ENCODE measurements at regions not wholly inside any gene's neighbourhood (a gene's known extent, or its start where the extent isn't known, plus 50 kb on each side); places are given as distances from the start of the nearest gene placed in this dataset.

DNA sequence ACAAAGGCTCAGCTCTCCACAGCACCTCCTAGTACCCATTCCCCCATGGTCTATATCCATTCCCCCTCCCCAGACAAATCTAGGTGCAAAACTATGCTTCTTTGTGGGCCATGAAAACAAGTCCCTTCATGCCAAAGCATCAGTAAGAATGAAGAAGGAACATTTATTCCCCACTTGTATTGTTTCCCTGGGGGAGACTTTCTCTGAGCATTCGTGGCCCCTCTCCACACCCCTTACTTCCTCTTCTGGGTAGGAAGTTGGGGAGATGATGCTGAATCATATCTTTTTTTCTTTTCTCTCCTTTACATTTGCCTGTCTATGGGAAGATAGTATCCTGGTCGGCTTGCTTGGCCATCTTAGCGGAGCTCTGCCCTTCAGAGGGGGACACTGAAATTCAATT, 246.8 kb downstream of the NSG2 start:
- H3K27ac ChIP-seq (ENCODE audit: low read length), result no peak overlapping the region
- H3K27me3 ChIP-seq (ENCODE audit: control insufficient read depth, insufficient read depth, low read length), result peaks cover 5% of the 10 kb centered on the region
- in situ Hi-C loops (cut with HindIII; ENCODE audit: low pct_unique_long_range_greater_than_20kb, low sequenced_read_pairs) (no loop called here), intact Hi-C loops (cut with micrococcal nuclease; ENCODE audit: unreplicated experiment) (no loop called here)
- H3K9me3 ChIP-seq (ENCODE audit: control insufficient read depth, insufficient read depth, low read depth, low read length), result no peaks in the 10 kb centered on the region
- no peak overlapping the region for H3K4me3 ChIP-seq (ENCODE audit: low read depth in 2 of 2, low read length in 2 of 2)
- no peaks in the 10 kb centered on the region for H3K36me3 ChIP-seq (ENCODE audit: control insufficient read depth, insufficient read depth, low read length)
- ATAC-seq (no peak), DNase-seq (ENCODE audit: low read depth, low spot score) (no peak)
- TF ChIP-seq, protein P1, sequence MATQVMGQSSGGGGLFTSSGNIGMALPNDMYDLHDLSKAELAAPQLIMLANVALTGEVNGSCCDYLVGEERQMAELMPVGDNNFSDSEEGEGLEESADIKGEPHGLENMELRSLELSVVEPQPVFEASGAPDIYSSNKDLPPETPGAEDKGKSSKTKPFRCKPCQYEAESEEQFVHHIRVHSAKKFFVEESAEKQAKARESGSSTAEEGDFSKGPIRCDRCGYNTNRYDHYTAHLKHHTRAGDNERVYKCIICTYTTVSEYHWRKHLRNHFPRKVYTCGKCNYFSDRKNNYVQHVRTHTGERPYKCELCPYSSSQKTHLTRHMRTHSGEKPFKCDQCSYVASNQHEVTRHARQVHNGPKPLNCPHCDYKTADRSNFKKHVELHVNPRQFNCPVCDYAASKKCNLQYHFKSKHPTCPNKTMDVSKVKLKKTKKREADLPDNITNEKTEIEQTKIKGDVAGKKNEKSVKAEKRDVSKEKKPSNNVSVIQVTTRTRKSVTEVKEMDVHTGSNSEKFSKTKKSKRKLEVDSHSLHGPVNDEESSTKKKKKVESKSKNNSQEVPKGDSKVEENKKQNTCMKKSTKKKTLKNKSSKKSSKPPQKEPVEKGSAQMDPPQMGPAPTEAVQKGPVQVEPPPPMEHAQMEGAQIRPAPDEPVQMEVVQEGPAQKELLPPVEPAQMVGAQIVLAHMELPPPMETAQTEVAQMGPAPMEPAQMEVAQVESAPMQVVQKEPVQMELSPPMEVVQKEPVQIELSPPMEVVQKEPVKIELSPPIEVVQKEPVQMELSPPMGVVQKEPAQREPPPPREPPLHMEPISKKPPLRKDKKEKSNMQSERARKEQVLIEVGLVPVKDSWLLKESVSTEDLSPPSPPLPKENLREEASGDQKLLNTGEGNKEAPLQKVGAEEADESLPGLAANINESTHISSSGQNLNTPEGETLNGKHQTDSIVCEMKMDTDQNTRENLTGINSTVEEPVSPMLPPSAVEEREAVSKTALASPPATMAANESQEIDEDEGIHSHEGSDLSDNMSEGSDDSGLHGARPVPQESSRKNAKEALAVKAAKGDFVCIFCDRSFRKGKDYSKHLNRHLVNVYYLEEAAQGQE (IDR thresholded peaks at IDR 0.05; ENCODE audit: insufficient read depth in 1 of 2, low read depth in 2 of 2, low read length in 1 of 2), result no peak
- TF ChIP-seq, protein P2, sequence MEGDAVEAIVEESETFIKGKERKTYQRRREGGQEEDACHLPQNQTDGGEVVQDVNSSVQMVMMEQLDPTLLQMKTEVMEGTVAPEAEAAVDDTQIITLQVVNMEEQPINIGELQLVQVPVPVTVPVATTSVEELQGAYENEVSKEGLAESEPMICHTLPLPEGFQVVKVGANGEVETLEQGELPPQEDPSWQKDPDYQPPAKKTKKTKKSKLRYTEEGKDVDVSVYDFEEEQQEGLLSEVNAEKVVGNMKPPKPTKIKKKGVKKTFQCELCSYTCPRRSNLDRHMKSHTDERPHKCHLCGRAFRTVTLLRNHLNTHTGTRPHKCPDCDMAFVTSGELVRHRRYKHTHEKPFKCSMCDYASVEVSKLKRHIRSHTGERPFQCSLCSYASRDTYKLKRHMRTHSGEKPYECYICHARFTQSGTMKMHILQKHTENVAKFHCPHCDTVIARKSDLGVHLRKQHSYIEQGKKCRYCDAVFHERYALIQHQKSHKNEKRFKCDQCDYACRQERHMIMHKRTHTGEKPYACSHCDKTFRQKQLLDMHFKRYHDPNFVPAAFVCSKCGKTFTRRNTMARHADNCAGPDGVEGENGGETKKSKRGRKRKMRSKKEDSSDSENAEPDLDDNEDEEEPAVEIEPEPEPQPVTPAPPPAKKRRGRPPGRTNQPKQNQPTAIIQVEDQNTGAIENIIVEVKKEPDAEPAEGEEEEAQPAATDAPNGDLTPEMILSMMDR (IDR thresholded peaks at IDR 0.05), result no peak
- no peak for TF ChIP-seq SIN3A (IDR thresholded peaks at IDR 0.05; ENCODE audit: borderline replicate concordance, insufficient read depth, low read depth, low read length)
- no peak for TF ChIP-seq TCF7L2 (IDR thresholded peaks at IDR 0.05; ENCODE audit: low read depth, low read length)
- TF ChIP-seq POLR2AphosphoS5 (IDR thresholded peaks at IDR 0.05; ENCODE audit: low read depth, low read length), result no peak
- ChIA-PET POLR2A (no interaction called here), CTCF (interaction anchor here (0.6 kb wide), 1 partner anchor 171 kb away, joined by 3 read pairs; no protein-coding TSS in a partner anchor)
- no peaks in the 10 kb centered on the region for H3K4me1 ChIP-seq (ENCODE audit: control insufficient read depth, insufficient read depth, low read length)
- BruUV-seq (replicated peaks), result no TSS peak

DNA sequence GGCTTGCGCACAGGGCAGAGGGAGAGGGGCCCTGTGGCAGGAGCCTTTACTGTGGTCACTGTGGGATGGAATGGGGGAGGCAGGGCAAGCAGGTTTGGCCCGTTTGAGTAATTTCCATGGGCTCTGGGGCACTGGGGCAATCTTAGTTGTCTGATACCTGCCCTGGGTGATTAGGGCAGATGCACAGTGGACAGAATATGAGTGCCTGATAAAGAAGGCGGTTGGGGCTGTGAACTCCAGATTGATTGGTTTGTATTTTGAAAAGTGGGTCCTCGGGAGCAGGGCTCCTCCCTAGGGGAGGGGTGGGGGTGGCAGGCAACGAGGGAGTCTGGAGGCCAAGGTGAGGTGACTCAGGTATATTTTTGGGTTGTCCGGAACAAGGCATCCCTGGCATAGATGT, 247.5 kb downstream of the NSG2 start:
- H3K4me1 ChIP-seq (ENCODE audit: control insufficient read depth, insufficient read depth, low read length), result no peaks in the 10 kb centered on the region
- BruUV-seq (replicated peaks), result no TSS peak
- ChIA-PET POLR2A (no interaction called here), CTCF (no interaction called here)
- intact Hi-C loops (cut with micrococcal nuclease; ENCODE audit: unreplicated experiment), result no loop called here
- no peak for DNase-seq (ENCODE audit: low read depth, low spot score)
- H3K27ac ChIP-seq (ENCODE audit: low read length), result no peak overlapping the region
- in situ Hi-C loops (cut with HindIII; ENCODE audit: low pct_unique_long_range_greater_than_20kb, low sequenced_read_pairs), result no loop called here
- peaks cover 5% of the 10 kb centered on the region for H3K27me3 ChIP-seq (ENCODE audit: control insufficient read depth, insufficient read depth, low read length)
- no peak for ATAC-seq
- TF ChIP-seq, protein P2 (IDR thresholded peaks at IDR 0.05), result no peak
- TF ChIP-seq POLR2AphosphoS5 (IDR thresholded peaks at IDR 0.05; ENCODE audit: low read depth, low read length) (no peak), TCF7L2 (IDR thresholded peaks at IDR 0.05; ENCODE audit: low read depth, low read length) (no peak), SIN3A (IDR thresholded peaks at IDR 0.05; ENCODE audit: borderline replicate concordance, insufficient read depth, low read depth, low read length) (no peak)
- TF ChIP-seq, protein P1 (IDR thresholded peaks at IDR 0.05; ENCODE audit: insufficient read depth in 1 of 2, low read depth in 2 of 2, low read length in 1 of 2), result no peak
- H3K36me3 ChIP-seq (ENCODE audit: control insufficient read depth, insufficient read depth, low read length), result no peaks in the 10 kb centered on the region
- H3K9me3 ChIP-seq (ENCODE audit: control insufficient read depth, insufficient read depth, low read depth, low read length), result no peaks in the 10 kb centered on the region
- H3K4me3 ChIP-seq (ENCODE audit: low read depth in 2 of 2, low read length in 2 of 2), result no peak overlapping the region

Measured in Panc1 (cell line).